ENCODE measurements at regions not wholly inside any gene's neighbourhood (a gene's known extent, or its start where the extent isn't known, plus 50 kb on each side); places are given as distances from the start of the nearest gene placed in this dataset.
"Not testable (repeated sequence)": the region's sequence is repeated elsewhere in the genome, so short reads cannot be mapped to it uniquely, and the experiment has no call there.

- H3K4me1 ChIP-seq (ENCODE audit: control insufficient read depth in 2 of 2, insufficient read depth in 2 of 2, low read length in 2 of 2); H3K27ac ChIP-seq (ENCODE audit: low read depth in 1 of 2, low read length in 1 of 2); H3K36me3 ChIP-seq (ENCODE audit: control insufficient read depth in 2 of 2, insufficient read depth in 2 of 2, low read length in 1 of 2); H3K9me3 ChIP-seq (ENCODE audit: control insufficient read depth in 2 of 2, insufficient read depth in 1 of 2, low read length in 1 of 2); H3K27me3 ChIP-seq (ENCODE audit: control insufficient read depth in 2 of 2, insufficient read depth in 1 of 2, low read length in 1 of 2): not testable (repeated sequence)
- H3K4me3 ChIP-seq (ENCODE audit: low read length in 2 of 2), result peak overlapping the region; percentile 47 to 61
- under 1% methylated on average over 31 of the region's 34 CpGs for WGBS
- peak in 2 of 9 donors; percentile 0 to 16 for DNase-seq (ENCODE audit: low read depth in 6 of 9, low spot score in 9 of 9)
Measured at GRCh38 chr7:29684151-29684786, 120.6 kb downstream of the PRR15 start.

GRCh38 chr7:29684787-29685650 lies 121.3 kb upstream of the WIPF3 start:
- Histone ChIP-seq H3K4me1 (ENCODE audit: control insufficient read depth in 2 of 2, insufficient read depth in 2 of 2, low read length in 2 of 2) (no peaks in the 10 kb centered on the region), H3K36me3 (ENCODE audit: control insufficient read depth in 2 of 2, insufficient read depth in 2 of 2, low read length in 1 of 2) (no peaks in the 10 kb centered on the region), H3K27ac (ENCODE audit: low read depth in 1 of 2, low read length in 1 of 2) (peak overlapping the region; percentile 51 to 68), H3K27me3 (ENCODE audit: control insufficient read depth in 2 of 2, insufficient read depth in 1 of 2, low read length in 1 of 2) (no peaks in the 10 kb centered on the region), H3K9me3 (ENCODE audit: control insufficient read depth in 2 of 2, insufficient read depth in 1 of 2, low read length in 1 of 2) (no peaks in the 10 kb centered on the region), H3K4me3 (ENCODE audit: low read length in 2 of 2) (peak overlapping the region; percentile 47 to 61)
- WGBS, result 1% methylated on average over 108 of the region's 114 CpGs
- DNase-seq (ENCODE audit: low read depth in 6 of 9, low spot score in 9 of 9), result peak in 7 of 9 donors; percentile 18 to 66 (median 32)

GRCh38 chr7:29685651-29686271 lies 120.5 kb upstream of the WIPF3 start:
- Histone ChIP-seq H3K27ac (ENCODE audit: low read depth in 1 of 2, low read length in 1 of 2) (peak overlapping the region in 1 of 2 donors; percentile 68), H3K4me3 (ENCODE audit: low read length in 2 of 2) (peak overlapping the region; percentile 47 to 61)
- peak in 2 of 9 donors; percentile 6 to 10 for DNase-seq (ENCODE audit: low read depth in 6 of 9, low spot score in 9 of 9)
- H3K9me3 ChIP-seq (ENCODE audit: control insufficient read depth in 2 of 2, insufficient read depth in 1 of 2, low read length in 1 of 2); H3K4me1 ChIP-seq (ENCODE audit: control insufficient read depth in 2 of 2, insufficient read depth in 2 of 2, low read length in 2 of 2); H3K27me3 ChIP-seq (ENCODE audit: control insufficient read depth in 2 of 2, insufficient read depth in 1 of 2, low read length in 1 of 2); H3K36me3 ChIP-seq (ENCODE audit: control insufficient read depth in 2 of 2, insufficient read depth in 2 of 2, low read length in 1 of 2): not testable (repeated sequence)
- 2% methylated on average over 19 of the region's 21 CpGs for WGBS

- WGBS, result 95% methylated on average over 4 of the region's 4 CpGs
- not testable (repeated sequence) for H3K27me3 ChIP-seq (ENCODE audit: control insufficient read depth in 2 of 2, insufficient read depth in 1 of 2, low read length in 1 of 2); H3K27ac ChIP-seq (ENCODE audit: low read depth in 1 of 2, low read length in 1 of 2); DNase-seq (ENCODE audit: low read depth in 6 of 9, low spot score in 9 of 9); H3K9me3 ChIP-seq (ENCODE audit: control insufficient read depth in 2 of 2, insufficient read depth in 1 of 2, low read length in 1 of 2); H3K36me3 ChIP-seq (ENCODE audit: control insufficient read depth in 2 of 2, insufficient read depth in 2 of 2, low read length in 1 of 2); H3K4me1 ChIP-seq (ENCODE audit: control insufficient read depth in 2 of 2, insufficient read depth in 2 of 2, low read length in 2 of 2); H3K4me3 ChIP-seq (ENCODE audit: low read length in 2 of 2)
Measured at GRCh38 chr7:29690510-29690909, 115.8 kb upstream of the WIPF3 start.

GRCh38 chr7:29696402-29696801 lies 109.9 kb upstream of the WIPF3 start:
- not testable (repeated sequence) for DNase-seq (ENCODE audit: low read depth in 6 of 9, low spot score in 9 of 9); H3K4me3 ChIP-seq (ENCODE audit: low read length in 2 of 2); H3K36me3 ChIP-seq (ENCODE audit: control insufficient read depth in 2 of 2, insufficient read depth in 2 of 2, low read length in 1 of 2); H3K27me3 ChIP-seq (ENCODE audit: control insufficient read depth in 2 of 2, insufficient read depth in 1 of 2, low read length in 1 of 2); H3K4me1 ChIP-seq (ENCODE audit: control insufficient read depth in 2 of 2, insufficient read depth in 2 of 2, low read length in 2 of 2); H3K27ac ChIP-seq (ENCODE audit: low read depth in 1 of 2, low read length in 1 of 2); H3K9me3 ChIP-seq (ENCODE audit: control insufficient read depth in 2 of 2, insufficient read depth in 1 of 2, low read length in 1 of 2)
- whole genome bisulfite sequencing, result 96% methylated on average over 5 of the region's 5 CpGs

- not testable (repeated sequence) for H3K27me3 ChIP-seq (ENCODE audit: control insufficient read depth in 2 of 2, insufficient read depth in 1 of 2, low read length in 1 of 2); H3K27ac ChIP-seq (ENCODE audit: low read depth in 1 of 2, low read length in 1 of 2); H3K36me3 ChIP-seq (ENCODE audit: control insufficient read depth in 2 of 2, insufficient read depth in 2 of 2, low read length in 1 of 2); DNase-seq (ENCODE audit: low read depth in 6 of 9, low spot score in 9 of 9); H3K4me3 ChIP-seq (ENCODE audit: low read length in 2 of 2); H3K9me3 ChIP-seq (ENCODE audit: control insufficient read depth in 2 of 2, insufficient read depth in 1 of 2, low read length in 1 of 2); H3K4me1 ChIP-seq (ENCODE audit: control insufficient read depth in 2 of 2, insufficient read depth in 2 of 2, low read length in 2 of 2)
- WGBS, result 97% methylated on average over 2 of the region's 2 CpGs
Measured at GRCh38 chr7:29699723-29700122, 106.6 kb upstream of the WIPF3 start.

- H3K27me3 ChIP-seq (ENCODE audit: control insufficient read depth in 2 of 2, insufficient read depth in 1 of 2, low read length in 1 of 2); DNase-seq (ENCODE audit: low read depth in 6 of 9, low spot score in 9 of 9); H3K4me1 ChIP-seq (ENCODE audit: control insufficient read depth in 2 of 2, insufficient read depth in 2 of 2, low read length in 2 of 2); H3K4me3 ChIP-seq (ENCODE audit: low read length in 2 of 2); H3K36me3 ChIP-seq (ENCODE audit: control insufficient read depth in 2 of 2, insufficient read depth in 2 of 2, low read length in 1 of 2); H3K27ac ChIP-seq (ENCODE audit: low read depth in 1 of 2, low read length in 1 of 2); H3K9me3 ChIP-seq (ENCODE audit: control insufficient read depth in 2 of 2, insufficient read depth in 1 of 2, low read length in 1 of 2): not testable (repeated sequence)
- 98% methylated on average over 1 of the region's 1 CpG for WGBS
Measured at GRCh38 chr7:29701540-29701939, 104.8 kb upstream of the WIPF3 start.

- H3K36me3 ChIP-seq (ENCODE audit: control insufficient read depth in 2 of 2, insufficient read depth in 2 of 2, low read length in 1 of 2); H3K27me3 ChIP-seq (ENCODE audit: control insufficient read depth in 2 of 2, insufficient read depth in 1 of 2, low read length in 1 of 2); DNase-seq (ENCODE audit: low read depth in 6 of 9, low spot score in 9 of 9); H3K4me1 ChIP-seq (ENCODE audit: control insufficient read depth in 2 of 2, insufficient read depth in 2 of 2, low read length in 2 of 2); H3K4me3 ChIP-seq (ENCODE audit: low read length in 2 of 2); H3K27ac ChIP-seq (ENCODE audit: low read depth in 1 of 2, low read length in 1 of 2); H3K9me3 ChIP-seq (ENCODE audit: control insufficient read depth in 2 of 2, insufficient read depth in 1 of 2, low read length in 1 of 2): not testable (repeated sequence)
- WGBS, result 98% methylated on average over 4 of the region's 4 CpGs
Measured at GRCh38 chr7:29703830-29704229, 102.5 kb upstream of the WIPF3 start.

GRCh38 chr7:29709002-29709401 lies 97.3 kb upstream of the WIPF3 start:
- not testable (repeated sequence) for H3K27ac ChIP-seq (ENCODE audit: low read depth in 1 of 2, low read length in 1 of 2); H3K4me1 ChIP-seq (ENCODE audit: control insufficient read depth in 2 of 2, insufficient read depth in 2 of 2, low read length in 2 of 2); H3K9me3 ChIP-seq (ENCODE audit: control insufficient read depth in 2 of 2, insufficient read depth in 1 of 2, low read length in 1 of 2); H3K36me3 ChIP-seq (ENCODE audit: control insufficient read depth in 2 of 2, insufficient read depth in 2 of 2, low read length in 1 of 2); H3K4me3 ChIP-seq (ENCODE audit: low read length in 2 of 2); H3K27me3 ChIP-seq (ENCODE audit: control insufficient read depth in 2 of 2, insufficient read depth in 1 of 2, low read length in 1 of 2); DNase-seq (ENCODE audit: low read depth in 6 of 9, low spot score in 9 of 9)

All from thymus (tissue), 11 donors.